HCT116 (cell line): ENCODE measurements at regions not wholly inside any gene's neighbourhood (a gene's known extent, or its start where the extent isn't known, plus 50 kb on each side); places are given as distances from the start of the nearest gene placed in this dataset.

Experiments
- ATAC-seq: fragments of 200-7000 bp; cut with Tn5 transposase; 2 replicates; pipeline ENCODE4 v1.9.1; 2020; ENCODE audit warnings: mild to moderate bottlenecking, moderate library complexity
- BruUV-seq: library from RNA; stranded (reverse); fragments of 400-500 nt; replicated peaks from 2 replicates; lab custom pipeline; 2021; lab: Mats Ljungman, UMichigan
- CTCF ChIA-PET: fragments of 300-600 bp; sonication (Branson Sonifier 250); formaldehyde crosslinking; loops from one replicate; lab custom pipeline; 2021; ENCODE audit warnings: antibody characterized with exemption; lab: Charles Lee
- POLR2A ChIA-PET: fragments of 300-600, 350-600 bp; sonication (Branson Sonifier 250); formaldehyde crosslinking; loops from one replicate; lab custom pipeline; 2021; ENCODE audit warnings: antibody characterized with exemption; lab: Charles Lee
- RAD21 ChIA-PET, 2 experiments: fragments of 300-600 bp; sonication (Branson Sonifier 250); formaldehyde crosslinking; loops; one replicate each; lab custom pipeline; 2023; ENCODE audit warnings: low total read pairs in 2 of 2; ENCODE audit not compliant: uncharacterized antibody in 2 of 2, unreplicated experiment in 2 of 2, low non-redundant PET in 1 of 2; lab: Charles Lee
- DNase-seq: peaks from one replicate; pipeline ENCODE4 v3.0.0-alpha.2; 2010; ENCODE audit warnings: low read depth, low spot score
- H2AFZ ChIP-seq: fragments of 200-600 bp; shearing (Covaris generic), sonication (generic); 2 replicates; pipeline ENCODE4 v1.6.1; 2017; ENCODE audit warnings: low read depth, mixed run types, mixed read lengths, antibody characterized with exemption, low read length; ENCODE audit not compliant: poor library complexity, severe bottlenecking
- H3K27ac ChIP-seq: 2 replicates; pipeline ENCODE4 v1.5.1; 2012; ENCODE audit warnings: low read depth, low read length
- H3K27me3 ChIP-seq: fragments of 200-600 bp; sonication (generic); 2 replicates; pipeline ENCODE4 v1.6.1; 2016; ENCODE audit warnings: mixed run types, low read length, mixed read lengths; ENCODE audit not compliant: insufficient read depth
- H3K36me3 ChIP-seq, 2 experiments: fragments of 200-500 bp in 1 of 2; fragments of 200-600 bp in 1 of 2; sonication (Bioruptor generic) in 1 of 2; sonication (generic) in 1 of 2; 2 replicates each; pipeline versions ENCODE4 v1.5.1 to v1.6.1; 2014 to 2016; ENCODE audit warnings: low read length in 2 of 2, inconsistent platforms in 1 of 2, mixed read lengths in 1 of 2, mixed run types in 1 of 2; ENCODE audit not compliant: insufficient read depth in 2 of 2, control insufficient read depth in 1 of 2
- H3K4me1 ChIP-seq, 2 experiments: fragments of 200-600 bp in 1 of 2; sonication (generic) in 1 of 2; 2 replicates each; pipeline versions ENCODE4 v1.5.1 to v1.6.1; 2012 to 2017; ENCODE audit warnings: low read length in 2 of 2, inconsistent platforms in 1 of 2, mild to moderate bottlenecking in 1 of 2, mixed read lengths in 1 of 2, mixed run types in 1 of 2, moderate library complexity in 1 of 2; ENCODE audit not compliant: insufficient read depth in 2 of 2, control insufficient read depth in 1 of 2
- H3K4me2 ChIP-seq: fragments of 200-600 bp; sonication (generic); 2 replicates; pipeline ENCODE4 v1.6.1; 2017; ENCODE audit warnings: mixed run types, low read length, mixed read lengths
- H3K4me3 ChIP-seq, 2 experiments: fragments of 200-600 bp in 1 of 2; sonication (generic) in 1 of 2; replicated peaks in 1 of 2; 2 replicates each; pipeline ENCODE4 v1.5.1; 2011 to 2016; ENCODE audit warnings: low read length in 2 of 2, control low read depth in 1 of 2, low read depth in 1 of 2, mild to moderate bottlenecking in 1 of 2, mixed read lengths in 1 of 2, mixed run types in 1 of 2
- H3K79me2 ChIP-seq: fragments of 200-600 bp; sonication (generic); 2 replicates; pipeline ENCODE4 v1.6.1; 2017; ENCODE audit warnings: mild to moderate bottlenecking, mixed run types, low read length, moderate library complexity, mixed read lengths; ENCODE audit not compliant: insufficient read depth
- H3K9ac ChIP-seq: fragments of 200-600 bp; sonication (generic); 2 replicates; pipeline ENCODE4 v1.6.1; 2016; ENCODE audit warnings: low read length, mixed read lengths
- H3K9me2 ChIP-seq: fragments of 200-600 bp; sonication (generic), shearing (Covaris generic); 2 replicates; pipeline ENCODE4 v1.6.1; 2017; ENCODE audit warnings: mixed run types, mild to moderate bottlenecking, moderate library complexity; ENCODE audit not compliant: insufficient read depth
- H3K9me3 ChIP-seq, 2 experiments: fragments of 200-500 bp in 1 of 2; fragments of 200-600 bp in 1 of 2; sonication (Bioruptor generic) in 1 of 2; sonication (generic) in 1 of 2; 2 replicates each; pipeline ENCODE4 v1.6.1; 2014 to 2017; ENCODE audit warnings: low read length in 2 of 2, mixed read lengths in 2 of 2, inconsistent platforms in 1 of 2, low read depth in 1 of 2, mild to moderate bottlenecking in 1 of 2, mixed run types in 1 of 2, moderate library complexity in 1 of 2; ENCODE audit not compliant: control insufficient read depth in 1 of 2, insufficient read depth in 1 of 2
- H4K20me1 ChIP-seq: fragments of 200-600 bp; sonication (generic), shearing (Covaris generic); 2 replicates; pipeline ENCODE4 v1.6.1; 2017; ENCODE audit warnings: mixed run types, mild to moderate bottlenecking, moderate library complexity; ENCODE audit not compliant: insufficient read depth
- CBX3 ChIP-seq: IDR thresholded peaks from 2 replicates; pipeline ENCODE4 v1.6.1; 2012; ENCODE audit warnings: low read depth
- CEBPB ChIP-seq: IDR thresholded peaks from 2 replicates; pipeline ENCODE4 v1.6.1; 2012; ENCODE audit warnings: low read depth
- EGR1 ChIP-seq: IDR thresholded peaks from 2 replicates; pipeline ENCODE4 v1.6.1; 2012; ENCODE audit warnings: low read depth
- EZH2phosphoT487 ChIP-seq: fragments of 200-600 bp; IDR thresholded peaks from 2 replicates; pipeline ENCODE4 v1.6.1; 2018; ENCODE audit warnings: antibody characterized with exemption, borderline replicate concordance
- POLR2AphosphoS5 ChIP-seq: IDR thresholded peaks from 2 replicates; pipeline ENCODE4 v1.6.1; 2011; ENCODE audit warnings: mild to moderate bottlenecking, low read depth, low read length, moderate library complexity
- RAD21 ChIP-seq: IDR thresholded peaks from 2 replicates; pipeline ENCODE4 v1.6.1; 2012; ENCODE audit warnings: low read depth, mild to moderate bottlenecking
- SIN3A ChIP-seq: IDR thresholded peaks from 2 replicates; pipeline ENCODE4 v1.6.1; 2012; ENCODE audit warnings: low read depth
- SRF ChIP-seq: IDR thresholded peaks from 2 replicates; pipeline ENCODE4 v1.6.1; 2012; ENCODE audit warnings: low read depth
- TCF7L2 ChIP-seq: IDR thresholded peaks from 2 replicates; pipeline ENCODE4 v1.7.0; 2011; ENCODE audit warnings: borderline replicate concordance, inconsistent platforms; ENCODE audit not compliant: insufficient read depth, insufficient read length; ENCODE audit errors: extremely low read depth
- ZFX ChIP-seq: fragments of 450-650 bp; IDR thresholded peaks from 2 replicates; pipeline ENCODE4 v1.6.1; 2017
- intact Hi-C: fragments of 100-400 bp; cut with micrococcal nuclease; formaldehyde crosslinking; loops from 2 replicates; pipeline ENCODE4 v1.10.0; 2022
- TF ChIP-seq, protein P1 (sequence below), 3 experiments: fragments of 200-600 bp in 1 of 3; sonication (generic) in 1 of 3; IDR thresholded peaks in 2 of 3; conservative IDR thresholded peaks in 1 of 3; 2 replicates each; pipeline ENCODE4 v1.5.1; 2012 to 2017; ENCODE audit warnings: low read depth in 2 of 3, low read length in 2 of 3, antibody characterized with exemption in 1 of 3, borderline replicate concordance in 1 of 3, control low read depth in 1 of 3, mild to moderate bottlenecking in 1 of 3, mixed read lengths in 1 of 3, mixed run types in 1 of 3, moderate library complexity in 1 of 3; ENCODE audit not compliant: insufficient read depth in 1 of 3
- TF ChIP-seq, protein P2 (sequence below): IDR thresholded peaks from 2 replicates; pipeline ENCODE4 v1.6.1; 2012; ENCODE audit warnings: low read depth

DNA sequence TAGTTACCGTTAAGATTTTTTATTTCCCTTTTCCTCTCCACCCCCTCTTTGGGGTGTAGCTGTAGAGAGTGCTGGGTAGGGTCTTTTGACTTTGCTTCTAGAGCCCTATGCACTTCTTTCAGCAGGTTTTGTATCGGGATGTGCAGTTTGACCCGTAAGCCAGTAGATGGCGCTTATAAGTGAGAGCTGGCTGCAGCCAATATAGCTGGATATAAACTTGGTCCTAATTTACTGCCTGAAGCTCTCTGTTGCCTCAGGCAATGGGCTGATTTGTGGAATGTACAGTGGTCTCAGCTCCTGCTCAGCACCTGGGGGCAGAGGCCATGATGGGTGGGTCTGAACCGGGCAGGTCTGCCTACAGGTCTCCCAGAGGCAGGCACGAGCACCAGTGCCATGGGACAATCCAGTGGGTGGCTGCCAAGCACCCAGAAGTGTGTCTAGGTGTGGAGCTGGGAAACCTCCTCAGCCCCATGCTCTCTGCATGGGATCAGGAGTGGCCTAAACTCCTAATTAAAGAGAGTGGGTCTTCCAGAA is 146.5 kb downstream of the SPANXN1 start:
- ATAC-seq, result no peak
- no peak for DNase-seq
- Histone ChIP-seq H4K20me1 (no peaks in the 10 kb centered on the region), H3K9me2 (no peaks in the 10 kb centered on the region), H3K79me2 (no peaks in the 10 kb centered on the region), H3K27me3 (no peaks in the 10 kb centered on the region), H2AFZ (no peak overlapping the region), H3K4me2 (no peak overlapping the region), H3K27ac (no peak overlapping the region), H3K4me1 (no peaks in the 10 kb centered on the region), H3K9me3 (no peaks in the 10 kb centered on the region), H3K9ac (no peak overlapping the region), H3K36me3 (no peaks in the 10 kb centered on the region), H3K4me3 (no peak overlapping the region)
- CTCF ChIA-PET, result no interaction called here
- POLR2A ChIA-PET, result no interaction called here
- BruUV-seq, result no TSS peak
- RAD21 ChIA-PET, result no interaction called here
- intact Hi-C loops, result no loop called here
- no peak for TF ChIP-seq EZH2phosphoT487
- TF ChIP-seq, protein P1, sequence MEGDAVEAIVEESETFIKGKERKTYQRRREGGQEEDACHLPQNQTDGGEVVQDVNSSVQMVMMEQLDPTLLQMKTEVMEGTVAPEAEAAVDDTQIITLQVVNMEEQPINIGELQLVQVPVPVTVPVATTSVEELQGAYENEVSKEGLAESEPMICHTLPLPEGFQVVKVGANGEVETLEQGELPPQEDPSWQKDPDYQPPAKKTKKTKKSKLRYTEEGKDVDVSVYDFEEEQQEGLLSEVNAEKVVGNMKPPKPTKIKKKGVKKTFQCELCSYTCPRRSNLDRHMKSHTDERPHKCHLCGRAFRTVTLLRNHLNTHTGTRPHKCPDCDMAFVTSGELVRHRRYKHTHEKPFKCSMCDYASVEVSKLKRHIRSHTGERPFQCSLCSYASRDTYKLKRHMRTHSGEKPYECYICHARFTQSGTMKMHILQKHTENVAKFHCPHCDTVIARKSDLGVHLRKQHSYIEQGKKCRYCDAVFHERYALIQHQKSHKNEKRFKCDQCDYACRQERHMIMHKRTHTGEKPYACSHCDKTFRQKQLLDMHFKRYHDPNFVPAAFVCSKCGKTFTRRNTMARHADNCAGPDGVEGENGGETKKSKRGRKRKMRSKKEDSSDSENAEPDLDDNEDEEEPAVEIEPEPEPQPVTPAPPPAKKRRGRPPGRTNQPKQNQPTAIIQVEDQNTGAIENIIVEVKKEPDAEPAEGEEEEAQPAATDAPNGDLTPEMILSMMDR (IDR thresholded peaks at IDR 0.05 in 2 of 3, conservative IDR thresholded peaks at IDR 0.05 in 1 of 3; ENCODE audit: borderline replicate concordance in 1 of 3, insufficient read depth in 1 of 3, low read depth in 2 of 3, low read length in 2 of 3), result peak in 2 of 3 experiments; percentile 25 to 40; a peak in 3 of 6 replicates
- no peak for TF ChIP-seq TCF7L2
- no peak for TF ChIP-seq ZFX
- TF ChIP-seq POLR2AphosphoS5, result no peak

DNA sequence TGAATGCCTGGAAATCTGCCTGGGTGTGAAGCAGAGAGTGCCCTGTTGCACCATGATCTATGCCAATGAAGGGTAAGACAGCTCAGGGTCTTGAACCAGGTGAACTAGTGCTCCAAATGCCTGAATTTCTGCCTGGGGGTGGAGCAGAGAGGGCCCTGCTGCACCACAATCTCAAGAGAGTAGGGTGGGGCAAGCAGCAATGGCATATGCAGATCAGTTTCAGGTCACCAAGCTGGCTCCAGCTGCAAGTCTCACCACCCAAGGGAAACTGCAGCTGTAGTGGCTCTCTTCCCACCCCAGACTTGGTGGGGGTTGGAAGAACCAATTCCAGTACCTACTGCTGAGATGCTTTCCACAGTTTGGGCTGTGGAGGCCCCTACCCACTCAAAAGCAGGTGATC is 147.0 kb downstream of the SPANXN1 start:
- H2AFZ ChIP-seq, result no peak overlapping the region
- ChIA-PET POLR2A (no interaction called here), RAD21 (no interaction called here), CTCF (no interaction called here)
- H3K27ac ChIP-seq, result no peak overlapping the region
- H3K4me3 ChIP-seq, result no peak overlapping the region
- ATAC-seq, result no peak
- DNase-seq, result no peak
- H3K4me2 ChIP-seq, result no peak overlapping the region
- no peak overlapping the region for H3K9ac ChIP-seq
- no TSS peak for BruUV-seq
- no peaks in the 10 kb centered on the region for H3K79me2 ChIP-seq
- no peaks in the 10 kb centered on the region for H3K36me3 ChIP-seq
- no peaks in the 10 kb centered on the region for H3K4me1 ChIP-seq
- H3K9me3 ChIP-seq, result no peaks in the 10 kb centered on the region
- intact Hi-C loops, result no loop called here
- H4K20me1 ChIP-seq, result no peaks in the 10 kb centered on the region
- no peaks in the 10 kb centered on the region for H3K27me3 ChIP-seq
- H3K9me2 ChIP-seq, result no peaks in the 10 kb centered on the region
- no peak for TF ChIP-seq SRF
- TF ChIP-seq, protein P1 (IDR thresholded peaks at IDR 0.05 in 2 of 3, conservative IDR thresholded peaks at IDR 0.05 in 1 of 3; ENCODE audit: borderline replicate concordance in 1 of 3, insufficient read depth in 1 of 3, low read depth in 2 of 3, low read length in 2 of 3), result no peak
- TF ChIP-seq RAD21, result no peak
- TF ChIP-seq CBX3, result no peak
- TF ChIP-seq ZFX, result no peak
- TF ChIP-seq, protein P2, sequence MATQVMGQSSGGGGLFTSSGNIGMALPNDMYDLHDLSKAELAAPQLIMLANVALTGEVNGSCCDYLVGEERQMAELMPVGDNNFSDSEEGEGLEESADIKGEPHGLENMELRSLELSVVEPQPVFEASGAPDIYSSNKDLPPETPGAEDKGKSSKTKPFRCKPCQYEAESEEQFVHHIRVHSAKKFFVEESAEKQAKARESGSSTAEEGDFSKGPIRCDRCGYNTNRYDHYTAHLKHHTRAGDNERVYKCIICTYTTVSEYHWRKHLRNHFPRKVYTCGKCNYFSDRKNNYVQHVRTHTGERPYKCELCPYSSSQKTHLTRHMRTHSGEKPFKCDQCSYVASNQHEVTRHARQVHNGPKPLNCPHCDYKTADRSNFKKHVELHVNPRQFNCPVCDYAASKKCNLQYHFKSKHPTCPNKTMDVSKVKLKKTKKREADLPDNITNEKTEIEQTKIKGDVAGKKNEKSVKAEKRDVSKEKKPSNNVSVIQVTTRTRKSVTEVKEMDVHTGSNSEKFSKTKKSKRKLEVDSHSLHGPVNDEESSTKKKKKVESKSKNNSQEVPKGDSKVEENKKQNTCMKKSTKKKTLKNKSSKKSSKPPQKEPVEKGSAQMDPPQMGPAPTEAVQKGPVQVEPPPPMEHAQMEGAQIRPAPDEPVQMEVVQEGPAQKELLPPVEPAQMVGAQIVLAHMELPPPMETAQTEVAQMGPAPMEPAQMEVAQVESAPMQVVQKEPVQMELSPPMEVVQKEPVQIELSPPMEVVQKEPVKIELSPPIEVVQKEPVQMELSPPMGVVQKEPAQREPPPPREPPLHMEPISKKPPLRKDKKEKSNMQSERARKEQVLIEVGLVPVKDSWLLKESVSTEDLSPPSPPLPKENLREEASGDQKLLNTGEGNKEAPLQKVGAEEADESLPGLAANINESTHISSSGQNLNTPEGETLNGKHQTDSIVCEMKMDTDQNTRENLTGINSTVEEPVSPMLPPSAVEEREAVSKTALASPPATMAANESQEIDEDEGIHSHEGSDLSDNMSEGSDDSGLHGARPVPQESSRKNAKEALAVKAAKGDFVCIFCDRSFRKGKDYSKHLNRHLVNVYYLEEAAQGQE, result no peak
- TF ChIP-seq CEBPB, result no peak
- TF ChIP-seq TCF7L2, result no peak
- TF ChIP-seq SIN3A, result no peak
- TF ChIP-seq EGR1, result no peak
